ENCODE measurements at regions not wholly inside any gene's neighbourhood (a gene's known extent, or its start where the extent isn't known, plus 50 kb on each side); places are given as distances from the start of the nearest gene placed in this dataset.
"Not testable (repeated sequence)": the region's sequence is repeated elsewhere in the genome, so short reads cannot be mapped to it uniquely, and the experiment has no call there.

DNA sequence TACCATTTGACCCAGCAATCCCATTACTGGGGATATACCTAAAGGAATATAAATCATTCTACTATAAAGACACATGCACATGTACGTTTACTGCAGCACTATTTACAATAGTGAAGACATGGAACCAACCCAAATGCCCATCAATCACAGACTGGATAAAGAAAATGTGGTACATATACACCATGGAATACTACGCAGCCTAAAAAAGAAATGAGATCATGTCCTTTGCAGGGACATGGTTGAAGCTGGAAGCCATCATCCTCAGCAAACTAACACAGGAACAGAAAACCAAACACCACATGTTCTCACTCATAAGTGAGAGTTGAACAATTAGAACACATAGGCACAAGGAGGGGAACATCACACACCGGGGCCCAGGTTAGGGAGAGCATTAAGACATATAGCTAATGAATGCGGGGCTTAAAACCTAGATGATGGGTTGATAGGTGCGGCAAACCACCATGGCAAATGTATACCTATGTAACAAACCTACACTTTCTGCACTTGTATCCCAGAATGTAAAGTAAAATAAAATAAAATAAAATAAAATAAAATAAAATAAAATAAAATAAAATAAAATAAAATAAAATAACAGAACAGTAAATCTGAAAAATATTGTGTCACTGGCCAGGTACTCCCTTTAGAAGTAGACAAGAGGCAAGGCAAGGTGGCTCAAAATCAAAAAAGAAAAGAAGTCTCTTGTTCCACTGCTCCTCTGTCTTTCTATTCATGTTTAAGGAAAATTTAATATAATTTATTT, 423.8 kb upstream of the GRAMD2B start:
- H3K4me3 ChIP-seq (ENCODE audit: low read depth, low read length): not testable (repeated sequence)

DNA sequence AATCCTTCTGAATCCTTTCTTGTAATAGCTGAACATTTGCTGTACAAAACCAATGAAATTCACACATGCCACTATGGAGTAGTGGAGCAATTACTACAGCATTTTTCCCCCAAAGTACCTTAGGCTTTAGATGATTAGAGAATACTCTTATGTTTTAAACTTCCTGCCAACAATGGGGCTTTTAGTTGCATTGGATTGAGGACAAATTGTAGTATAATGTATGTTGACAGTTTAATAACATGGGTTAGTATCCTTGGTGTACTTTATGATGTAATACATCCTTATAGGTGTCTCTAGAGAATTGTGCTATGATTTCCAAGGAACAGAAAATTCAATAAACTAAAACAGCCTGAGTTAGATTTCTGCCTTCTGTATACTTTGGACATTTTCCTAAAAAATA, 422.7 kb upstream of the GRAMD2B start:
- H3K4me3 ChIP-seq (ENCODE audit: low read depth, low read length): no peak overlapping the region

DNA sequence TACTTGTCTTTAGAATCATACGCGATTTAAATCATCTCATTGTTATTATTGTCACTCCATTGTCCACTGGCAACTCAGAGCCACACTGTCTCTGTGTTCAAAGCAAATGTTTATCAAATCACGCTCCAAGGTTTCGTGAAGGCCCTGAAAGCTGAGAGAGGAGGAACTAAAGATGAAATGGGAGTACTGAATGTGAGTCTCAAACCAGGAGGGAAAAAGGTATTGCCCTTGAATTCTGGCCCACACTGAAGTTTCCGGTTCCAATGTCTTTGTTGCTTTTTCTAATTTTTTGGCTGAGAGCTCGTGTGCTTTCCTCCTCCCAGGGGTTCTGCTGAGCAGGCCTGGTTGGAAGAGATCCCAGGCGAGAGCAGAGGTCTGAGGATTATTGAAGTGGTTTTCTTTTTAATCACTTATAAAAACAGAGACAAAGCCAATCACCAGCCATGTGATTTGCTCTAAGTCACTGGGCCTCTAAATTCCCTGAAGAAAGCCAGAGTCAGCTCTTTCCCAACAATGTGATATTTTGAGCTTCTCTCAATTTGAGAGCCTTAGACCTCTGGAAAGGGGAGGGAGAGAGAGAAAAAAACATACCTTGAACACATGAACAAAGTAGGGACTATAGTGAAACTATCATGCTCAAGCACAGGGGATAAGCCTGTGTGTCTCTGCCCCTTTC, 420.8 kb upstream of the GRAMD2B start:
- no peak overlapping the region for H3K4me3 ChIP-seq (ENCODE audit: low read depth, low read length)

DNA sequence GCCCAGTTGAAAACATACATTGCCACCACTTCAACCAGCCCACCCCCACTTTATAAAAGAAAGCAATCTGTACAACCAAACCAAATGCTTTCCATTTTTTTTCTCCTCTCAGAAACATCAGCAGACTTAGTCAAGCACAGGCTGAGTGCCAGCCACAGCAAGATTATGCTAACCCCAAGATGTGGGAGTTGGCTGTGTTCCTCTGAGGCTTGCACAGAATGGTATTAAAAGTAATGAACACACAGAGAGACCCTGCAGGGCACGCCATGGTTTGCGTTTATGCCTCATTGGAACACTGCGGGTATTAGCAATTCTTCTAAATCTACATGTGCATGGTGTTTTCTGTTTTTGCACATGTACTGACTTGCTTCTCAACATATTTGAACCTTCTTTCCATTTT, 419.9 kb upstream of the GRAMD2B start:
- no peak overlapping the region for H3K4me3 ChIP-seq (ENCODE audit: low read depth, low read length)

DNA sequence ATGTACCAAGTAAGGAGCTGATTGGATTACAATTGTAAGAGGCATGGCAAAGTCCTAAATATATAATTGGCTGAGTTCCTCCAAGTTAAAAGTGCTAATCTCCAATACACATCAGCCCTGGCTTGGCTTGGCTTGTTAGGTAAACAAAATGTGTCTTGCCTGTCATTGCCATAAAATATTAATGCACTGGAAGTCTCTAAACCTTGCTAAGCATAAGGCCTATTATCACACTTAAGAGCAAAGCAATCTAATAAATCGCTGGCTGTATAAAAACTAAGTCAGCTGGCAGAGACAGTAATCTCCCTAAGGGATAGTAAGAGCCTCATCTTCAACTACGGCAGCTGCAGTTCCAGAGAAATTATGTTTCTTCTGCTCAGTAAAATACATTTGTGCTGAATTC, 418.6 kb upstream of the GRAMD2B start:
- no peak overlapping the region for H3K4me3 ChIP-seq (ENCODE audit: low read depth, low read length)

DNA sequence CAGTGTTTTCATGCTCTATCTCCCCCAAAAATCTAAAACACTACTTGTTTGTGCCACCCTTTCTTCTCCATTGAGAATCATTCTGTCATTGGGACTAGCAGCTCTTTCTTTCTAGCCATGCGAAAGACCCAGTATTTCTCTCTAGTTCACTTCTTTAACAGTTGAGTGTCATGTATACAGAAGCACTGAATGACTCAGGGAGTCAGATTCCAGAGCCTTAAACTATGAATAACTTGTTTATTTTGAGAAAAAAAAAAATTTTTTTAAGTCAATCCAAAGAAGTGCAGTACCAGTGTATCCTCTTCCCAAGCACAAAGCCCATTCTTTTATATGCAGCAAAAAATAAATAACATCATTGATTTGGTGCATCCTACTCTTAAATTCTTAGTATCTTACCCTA, 415.4 kb upstream of the GRAMD2B start:
- H3K4me3 ChIP-seq (ENCODE audit: low read depth, low read length): no peak overlapping the region

DNA sequence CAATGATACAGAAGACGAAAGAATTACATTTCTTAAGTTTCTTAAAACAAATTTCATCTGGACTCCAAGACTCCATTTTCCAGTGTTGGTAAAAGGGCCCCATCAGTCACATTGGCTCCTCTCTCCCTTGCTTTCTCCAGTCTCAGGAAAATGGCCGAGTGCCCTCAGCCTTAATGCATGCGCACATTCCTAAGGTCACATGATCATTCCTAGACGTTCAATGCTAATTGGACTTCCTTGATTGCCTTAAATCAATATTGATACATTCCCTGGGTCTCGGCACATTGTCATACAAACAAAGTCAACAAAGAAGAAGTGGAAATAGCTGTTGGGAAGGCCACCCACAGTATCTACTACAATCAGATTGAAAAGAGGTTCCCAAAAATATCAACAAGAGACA, 413.6 kb upstream of the GRAMD2B start:
- no peak overlapping the region for H3K4me3 ChIP-seq (ENCODE audit: low read depth, low read length)

DNA sequence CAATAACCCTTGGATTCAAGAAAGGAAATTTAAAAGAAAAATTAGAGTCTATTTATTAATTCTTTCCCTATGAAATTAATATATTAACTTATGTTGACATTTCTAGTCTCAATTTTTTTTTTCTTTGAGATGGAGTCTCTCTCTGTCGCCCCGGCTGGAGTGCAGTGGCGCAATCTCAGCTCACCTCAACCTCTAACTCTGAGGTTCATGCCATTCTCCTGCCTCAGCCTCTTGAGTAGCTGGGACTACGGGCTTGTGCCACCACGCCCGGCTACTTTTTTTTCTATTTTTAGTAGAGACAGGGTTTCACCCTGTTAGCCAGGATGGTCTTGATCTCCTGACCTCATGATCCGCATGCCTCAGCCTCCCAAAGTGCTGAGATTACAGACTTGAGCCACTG, 411.7 kb upstream of the GRAMD2B start:
- H3K4me3 ChIP-seq (ENCODE audit: low read depth, low read length): not testable (repeated sequence)

DNA sequence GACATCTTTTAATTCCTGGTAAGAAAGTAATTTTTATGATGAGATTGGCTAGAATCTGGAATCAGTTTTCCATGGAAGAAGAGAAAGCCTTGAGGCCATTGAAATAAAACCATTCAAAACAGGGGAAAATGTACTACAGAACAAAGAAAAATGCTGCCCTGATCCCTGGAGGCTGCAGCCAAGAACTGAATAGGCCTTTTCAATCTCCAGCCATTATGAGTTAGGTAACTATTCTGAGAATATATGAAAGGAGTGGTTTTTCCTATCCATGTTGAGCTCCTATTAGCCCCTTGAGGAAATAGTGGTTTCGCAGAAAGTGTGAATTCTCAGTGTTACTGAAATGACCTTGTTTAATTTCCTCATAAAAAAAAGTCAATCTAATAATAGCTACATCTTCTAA, 408.5 kb upstream of the GRAMD2B start:
- no peak overlapping the region for H3K4me3 ChIP-seq (ENCODE audit: low read depth, low read length)

DNA sequence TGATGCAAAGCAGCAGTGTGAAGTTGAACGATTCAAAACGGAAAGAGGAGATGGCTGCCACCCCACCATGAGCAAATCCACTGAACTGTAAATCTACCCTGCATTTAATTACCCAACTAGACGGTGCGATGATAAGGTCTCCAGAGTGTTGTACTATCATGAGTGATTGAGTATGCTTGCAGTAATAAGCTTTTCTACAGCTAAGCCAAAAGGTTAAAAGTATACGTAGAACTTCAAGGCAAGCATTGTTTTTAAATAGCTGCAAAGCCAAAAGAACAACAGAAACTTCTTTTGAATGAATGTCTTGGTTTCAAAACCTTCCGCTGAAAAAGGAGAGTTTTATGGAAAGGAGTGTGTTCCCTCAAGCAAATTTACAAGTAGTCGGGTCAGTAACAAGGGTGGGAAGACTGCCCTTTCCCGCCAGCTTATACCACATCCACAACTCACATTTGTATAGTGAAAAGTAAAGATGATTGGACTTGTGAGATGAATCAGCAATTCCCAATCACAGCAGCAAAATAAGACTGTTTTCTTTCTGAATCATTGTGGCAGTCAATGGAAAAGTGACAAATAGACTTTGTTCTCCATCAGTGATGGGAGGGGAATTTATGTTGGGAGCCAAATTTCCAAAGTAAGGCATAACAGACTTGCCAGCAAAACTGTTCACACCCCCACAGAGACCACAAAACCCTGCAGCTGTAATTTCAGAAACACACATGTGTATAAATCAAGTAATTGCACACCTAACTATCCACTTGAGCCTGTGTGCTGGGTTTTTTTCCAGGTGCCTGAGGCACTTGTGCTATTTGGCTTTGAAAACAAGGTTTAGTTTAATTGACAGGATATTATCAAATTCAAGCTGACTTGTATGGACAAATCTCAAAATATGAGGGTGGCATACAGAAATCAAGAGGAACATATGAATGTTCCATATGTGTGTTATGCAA, 407.7 kb upstream of the GRAMD2B start:
- no peak overlapping the region for H3K4me3 ChIP-seq (ENCODE audit: low read depth, low read length)

DNA sequence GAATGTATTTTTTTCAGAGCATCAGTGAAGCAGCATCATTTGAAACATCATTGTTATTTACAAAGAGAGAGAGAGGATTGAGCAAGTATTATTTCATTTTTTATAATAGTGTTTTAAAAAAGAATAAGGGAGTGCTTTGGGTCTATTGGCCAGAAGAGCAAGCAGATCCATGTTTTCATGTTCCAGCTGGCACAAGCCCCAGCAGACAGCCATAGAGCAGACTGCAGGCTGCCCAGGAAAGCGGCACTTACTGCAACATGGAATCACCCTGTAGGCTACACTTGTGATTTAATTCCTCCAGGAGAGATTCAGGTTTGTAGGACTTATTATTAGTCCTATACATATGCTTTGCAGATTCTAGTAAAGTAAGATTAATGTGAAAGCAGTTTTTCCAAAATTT, 407.0 kb upstream of the GRAMD2B start:
- H3K4me3 ChIP-seq (ENCODE audit: low read depth, low read length): no peak overlapping the region

DNA sequence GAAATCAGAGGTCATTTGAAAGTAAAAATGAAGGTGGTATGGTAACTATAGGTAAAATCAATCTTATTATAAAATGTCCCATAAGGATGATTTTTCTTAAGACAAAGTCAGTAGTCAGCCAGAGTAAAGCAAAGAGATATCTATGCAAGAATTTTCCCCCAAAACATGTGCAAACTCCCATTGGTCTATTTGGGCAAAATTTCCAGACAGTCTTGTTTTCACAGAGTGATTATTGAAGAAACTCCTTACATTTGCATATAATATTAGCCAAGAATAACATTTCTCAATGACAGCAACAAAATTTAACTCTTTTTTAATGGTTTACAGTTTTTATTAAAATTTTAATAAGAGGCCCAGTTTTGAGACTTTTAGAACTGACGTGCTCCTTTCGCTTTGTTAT, 406.1 kb upstream of the GRAMD2B start:
- no peak overlapping the region for H3K4me3 ChIP-seq (ENCODE audit: low read depth, low read length)

DNA sequence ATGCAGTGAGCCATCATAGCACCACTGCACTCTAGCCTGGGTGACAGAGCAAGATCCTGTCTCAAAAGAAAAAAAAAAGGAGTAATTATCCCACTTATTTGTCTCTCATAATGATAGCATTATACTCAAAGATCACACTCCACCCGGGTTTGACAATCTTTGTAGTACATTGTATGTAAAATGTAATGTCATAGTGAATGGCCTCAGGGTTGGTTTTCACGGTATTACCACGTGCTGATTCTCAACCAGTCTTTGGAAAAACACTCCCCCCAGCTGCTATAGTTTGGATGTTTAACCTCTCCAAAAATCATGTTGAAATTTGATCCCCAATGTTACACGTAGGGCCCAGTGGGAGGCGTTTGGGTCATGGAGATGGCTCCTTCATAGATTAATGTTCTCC, 402.4 kb upstream of the GRAMD2B start:
- no peak overlapping the region for H3K4me3 ChIP-seq (ENCODE audit: low read depth, low read length)

DNA sequence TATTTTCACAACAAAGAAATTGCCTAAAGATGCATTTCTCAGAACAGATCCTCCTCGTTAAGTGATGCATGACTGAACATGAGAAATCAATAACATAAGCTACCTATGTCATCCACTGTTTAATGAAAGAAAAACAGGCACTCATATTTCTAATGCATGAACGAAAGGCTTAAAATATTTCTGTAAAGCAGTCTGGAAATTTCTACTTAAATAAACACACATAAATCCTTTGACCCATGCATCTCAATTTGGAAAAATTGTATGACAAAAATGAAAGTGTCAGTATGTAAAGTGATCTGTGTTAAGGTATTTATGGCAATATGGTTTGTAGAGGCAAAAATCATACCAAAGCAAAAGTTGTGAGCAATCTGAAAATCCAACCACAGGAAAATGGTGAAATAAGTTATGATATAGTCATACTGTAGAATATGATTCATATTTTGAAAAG, 399.2 kb upstream of the GRAMD2B start:
- H3K4me3 ChIP-seq (ENCODE audit: low read depth, low read length): no peak overlapping the region

DNA sequence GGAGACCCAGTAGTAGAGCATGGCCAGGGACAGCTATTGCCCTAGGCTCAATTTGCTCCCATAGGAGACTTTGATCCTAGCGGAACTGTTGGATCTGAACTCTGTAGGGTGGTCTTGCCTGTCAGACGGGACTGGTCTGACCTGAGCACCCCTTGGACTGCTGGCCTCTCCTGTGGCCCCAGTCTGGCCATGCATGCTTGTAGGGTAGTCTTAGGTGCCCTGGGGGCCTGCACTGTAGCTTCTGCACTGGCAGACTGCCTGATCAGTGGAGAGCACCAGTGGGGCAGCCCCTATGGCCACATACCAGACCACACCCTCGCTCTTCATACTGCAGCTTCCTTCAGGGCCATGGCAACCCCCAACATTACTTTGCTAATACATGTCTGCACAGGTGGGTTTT, 396.1 kb upstream of the GRAMD2B start:
- no peak overlapping the region for H3K4me3 ChIP-seq (ENCODE audit: low read depth, low read length)

DNA sequence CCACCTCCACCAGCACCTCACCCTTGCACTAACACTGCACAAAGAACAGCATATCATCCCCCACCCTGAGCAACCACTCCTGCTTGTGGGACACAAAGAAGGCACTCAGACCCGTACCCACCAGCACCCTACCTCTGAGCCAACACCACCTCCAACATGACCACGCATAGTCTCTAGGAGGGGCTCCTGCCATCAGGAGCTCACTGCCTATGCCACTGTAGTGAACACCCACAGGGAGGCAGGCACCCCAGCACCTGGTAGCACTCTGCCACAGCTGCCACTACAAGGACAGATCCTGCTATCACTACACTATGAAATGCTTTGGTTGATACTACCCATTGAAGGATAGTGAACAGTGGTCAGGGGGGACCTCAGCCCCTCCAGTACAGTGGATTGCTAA, 395.6 kb upstream of the GRAMD2B start:
- no peak overlapping the region for H3K4me3 ChIP-seq (ENCODE audit: low read depth, low read length)

DNA sequence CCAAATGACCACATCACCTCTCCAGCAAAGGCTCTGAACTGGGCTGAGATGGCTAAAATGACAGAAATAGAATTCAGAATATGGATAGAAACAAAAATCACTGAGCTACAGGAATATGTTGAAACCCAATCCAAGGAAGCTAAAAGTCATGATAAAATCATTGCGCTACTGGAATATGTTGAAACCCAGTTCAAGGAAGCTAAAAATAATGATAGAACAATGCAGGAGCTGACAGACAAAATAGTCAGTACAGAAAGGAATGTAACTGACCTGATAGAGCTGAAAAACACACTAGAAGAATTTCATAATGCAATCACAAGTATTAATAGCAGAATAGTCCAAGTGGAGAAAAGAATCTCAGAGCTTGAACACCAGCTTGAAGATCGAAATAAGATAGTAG, 394.9 kb upstream of the GRAMD2B start:
- no peak overlapping the region for H3K4me3 ChIP-seq (ENCODE audit: low read depth, low read length)

DNA sequence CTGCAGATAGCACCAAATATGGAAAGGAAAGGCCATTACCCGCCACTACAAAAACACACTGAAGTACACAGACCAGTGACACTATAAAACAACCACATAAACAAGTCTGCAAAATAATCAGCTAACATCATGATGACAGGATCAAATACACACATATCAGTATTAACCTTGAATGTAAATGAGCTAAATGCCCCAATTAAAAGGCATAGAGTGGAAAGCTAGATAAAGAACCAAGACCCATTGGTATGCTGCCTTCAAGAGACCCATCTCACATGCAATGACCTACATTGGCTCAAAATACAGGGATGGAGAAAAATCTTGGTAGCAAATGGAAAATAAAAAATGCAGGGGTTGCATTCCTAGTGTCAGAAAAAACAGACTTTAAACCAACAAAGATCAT, 393.9 kb upstream of the GRAMD2B start:
- H3K4me3 ChIP-seq (ENCODE audit: low read depth, low read length): not testable (repeated sequence)

DNA sequence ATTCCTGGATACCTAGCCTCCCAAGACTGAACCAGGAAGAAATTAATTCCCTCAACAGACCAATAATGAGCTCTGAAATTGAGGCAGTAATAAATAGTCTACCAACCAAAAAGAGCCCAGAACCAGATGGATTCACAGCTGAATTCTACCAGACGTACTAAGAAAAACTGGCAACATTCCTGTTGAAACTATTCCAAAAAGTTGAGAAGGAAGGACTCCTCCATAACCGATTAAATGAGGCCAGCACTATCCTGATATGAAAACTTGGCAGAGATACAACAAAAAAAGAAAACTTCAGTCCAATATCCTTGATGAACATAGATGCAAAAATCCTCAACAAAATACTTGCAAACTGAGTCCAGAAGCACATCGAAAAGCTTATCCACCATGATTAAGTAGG, 392.5 kb upstream of the GRAMD2B start:
- no peak overlapping the region for H3K4me3 ChIP-seq (ENCODE audit: low read depth, low read length)

DNA sequence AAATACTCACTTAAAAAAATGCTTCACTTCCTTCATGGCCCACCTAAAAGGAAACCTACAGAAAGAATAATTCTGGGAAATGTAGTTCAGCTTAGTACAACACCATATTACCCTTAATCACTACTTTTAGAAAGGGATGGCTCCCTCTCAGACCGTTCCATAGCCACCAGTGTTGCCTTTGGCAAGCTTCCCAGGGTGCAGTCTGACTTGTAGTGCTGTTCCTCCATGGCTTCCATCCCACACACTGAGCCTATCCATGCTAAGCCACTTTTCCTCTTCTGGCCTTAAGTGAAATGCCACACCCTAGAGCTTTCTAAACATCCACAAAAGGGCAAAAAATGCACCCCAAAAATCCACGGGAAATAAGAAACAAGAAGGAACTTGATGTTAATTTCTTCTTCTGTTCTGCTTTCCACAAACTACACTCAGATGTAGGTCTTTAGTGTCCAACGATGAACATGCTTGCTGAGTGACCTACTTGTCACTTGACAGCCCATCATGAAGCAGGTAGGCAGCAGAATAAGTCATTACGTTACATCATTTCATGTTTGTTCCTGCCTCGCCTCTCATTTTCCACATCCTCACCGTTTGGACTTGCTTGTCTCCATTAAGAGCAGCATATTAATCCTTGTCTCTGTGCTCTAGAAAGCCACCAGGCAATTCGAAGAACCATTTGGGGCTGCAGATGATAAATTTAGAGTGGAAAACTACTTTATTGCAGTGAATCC, 391.1 kb upstream of the GRAMD2B start:
- H3K4me3 ChIP-seq (ENCODE audit: low read depth, low read length): no peak overlapping the region

DNA sequence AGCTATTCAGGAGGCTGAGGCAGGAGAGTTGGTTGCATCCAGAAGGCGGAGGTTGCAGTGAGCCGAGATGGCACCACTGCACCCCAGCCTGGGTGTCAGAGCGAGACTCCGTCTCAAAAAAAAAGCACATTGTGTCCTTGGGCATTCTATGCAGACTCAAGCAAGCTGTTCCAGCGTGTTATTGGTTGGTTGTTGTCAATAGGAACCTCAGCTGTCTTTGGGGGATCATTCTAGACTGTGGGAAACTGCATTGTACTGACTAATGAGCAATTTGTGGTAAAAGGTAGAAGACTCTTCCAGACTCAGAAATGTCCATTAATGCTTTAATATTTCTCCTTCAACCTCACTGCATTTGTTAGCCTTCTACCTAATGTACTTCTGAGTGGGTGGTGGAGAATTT, 379.5 kb upstream of the GRAMD2B start:
- H3K4me3 ChIP-seq (ENCODE audit: low read depth, low read length): no peak overlapping the region

Measured in iPS-11a (cell line).